ENCODE measurements at regions not wholly inside any gene's neighbourhood (a gene's known extent, or its start where the extent isn't known, plus 50 kb on each side); places are given as distances from the start of the nearest gene placed in this dataset.

DNA sequence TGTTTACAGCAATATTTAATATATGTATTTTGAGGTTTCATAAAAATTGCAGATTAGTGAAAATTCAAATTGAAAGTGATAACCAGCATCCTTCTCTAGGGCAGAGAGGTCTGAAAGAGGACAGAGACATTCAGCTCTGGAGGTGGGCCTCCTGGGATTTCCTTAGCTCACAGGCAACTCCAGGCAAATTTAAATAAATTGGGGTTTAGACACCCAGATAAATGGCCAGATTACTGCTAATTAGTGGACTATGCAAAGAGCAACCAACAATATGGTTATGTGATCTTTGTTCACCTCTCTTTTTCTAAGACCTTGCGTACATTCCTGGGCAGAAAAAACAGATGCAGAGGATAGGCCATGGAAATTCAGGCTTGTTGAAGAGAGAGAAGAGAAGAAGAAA lies 1282.8 kb upstream of the ACVR2A start:
- TF ChIP-seq, protein P1, sequence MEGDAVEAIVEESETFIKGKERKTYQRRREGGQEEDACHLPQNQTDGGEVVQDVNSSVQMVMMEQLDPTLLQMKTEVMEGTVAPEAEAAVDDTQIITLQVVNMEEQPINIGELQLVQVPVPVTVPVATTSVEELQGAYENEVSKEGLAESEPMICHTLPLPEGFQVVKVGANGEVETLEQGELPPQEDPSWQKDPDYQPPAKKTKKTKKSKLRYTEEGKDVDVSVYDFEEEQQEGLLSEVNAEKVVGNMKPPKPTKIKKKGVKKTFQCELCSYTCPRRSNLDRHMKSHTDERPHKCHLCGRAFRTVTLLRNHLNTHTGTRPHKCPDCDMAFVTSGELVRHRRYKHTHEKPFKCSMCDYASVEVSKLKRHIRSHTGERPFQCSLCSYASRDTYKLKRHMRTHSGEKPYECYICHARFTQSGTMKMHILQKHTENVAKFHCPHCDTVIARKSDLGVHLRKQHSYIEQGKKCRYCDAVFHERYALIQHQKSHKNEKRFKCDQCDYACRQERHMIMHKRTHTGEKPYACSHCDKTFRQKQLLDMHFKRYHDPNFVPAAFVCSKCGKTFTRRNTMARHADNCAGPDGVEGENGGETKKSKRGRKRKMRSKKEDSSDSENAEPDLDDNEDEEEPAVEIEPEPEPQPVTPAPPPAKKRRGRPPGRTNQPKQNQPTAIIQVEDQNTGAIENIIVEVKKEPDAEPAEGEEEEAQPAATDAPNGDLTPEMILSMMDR (IDR thresholded peaks at IDR 0.05) = no peak
- no peak for TF ChIP-seq POLR2AphosphoS5 (IDR thresholded peaks at IDR 0.05)
- no peak for TF ChIP-seq POLR2A (IDR thresholded peaks at IDR 0.05)
